HG02840 (cell line): ENCODE measurements at regions not wholly inside any gene's neighbourhood (a gene's known extent, or its start where the extent isn't known, plus 50 kb on each side); places are given as distances from the start of the nearest gene placed in this dataset.
"Not testable (repeated sequence)": the region's sequence is repeated elsewhere in the genome, so short reads cannot be mapped to it uniquely, and the experiment has no call there.

Source experiments
- ATAC-seq: cut with Tn5 transposase; IDR thresholded peaks from one replicate; pipeline ENCODE4 v1.9.1; 2021; ENCODE audit warnings: mild to moderate bottlenecking, moderate library complexity, moderate number of reproducible peaks; ENCODE audit not compliant: unreplicated experiment, low FRiP score

DNA sequence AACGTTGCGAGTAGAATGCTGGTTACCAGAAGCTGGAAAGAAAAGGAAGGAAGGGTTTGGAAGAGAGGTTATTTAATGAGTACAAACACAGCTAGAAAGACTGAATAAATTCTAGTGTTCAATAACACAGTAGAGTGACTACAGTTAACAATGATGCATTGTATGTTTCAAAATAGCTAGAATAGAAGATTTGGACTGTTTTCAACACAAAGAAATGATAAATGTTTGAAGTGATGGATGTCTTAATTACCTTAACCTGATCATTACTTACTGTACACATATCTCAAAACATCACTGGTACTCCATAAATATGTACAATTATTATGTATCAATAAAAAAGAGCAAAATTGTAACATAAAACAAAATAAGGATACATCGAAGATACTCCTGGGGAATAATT is 1221.8 kb upstream of the SEL1L start:
- ATAC-seq = no peak

DNA sequence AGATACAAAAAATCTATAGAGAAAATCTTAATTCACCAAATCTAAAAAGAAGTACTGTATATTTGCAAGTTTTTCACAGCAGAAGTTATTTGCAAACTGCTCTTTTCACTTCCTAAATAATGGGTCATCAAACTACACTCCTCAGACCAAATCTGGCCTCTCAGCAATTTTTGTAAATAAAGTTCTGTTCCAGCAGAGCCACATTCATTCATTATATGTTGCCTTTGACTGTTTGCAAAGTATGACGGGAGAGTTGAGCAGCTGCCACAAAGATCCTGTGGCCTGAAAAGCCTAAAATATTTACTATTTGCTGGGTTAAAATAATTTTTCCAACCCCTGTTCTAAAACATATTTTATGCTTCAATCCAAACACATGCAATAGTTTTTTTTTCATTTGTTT is 1222.3 kb upstream of the SEL1L start:
- no peak for ATAC-seq

DNA sequence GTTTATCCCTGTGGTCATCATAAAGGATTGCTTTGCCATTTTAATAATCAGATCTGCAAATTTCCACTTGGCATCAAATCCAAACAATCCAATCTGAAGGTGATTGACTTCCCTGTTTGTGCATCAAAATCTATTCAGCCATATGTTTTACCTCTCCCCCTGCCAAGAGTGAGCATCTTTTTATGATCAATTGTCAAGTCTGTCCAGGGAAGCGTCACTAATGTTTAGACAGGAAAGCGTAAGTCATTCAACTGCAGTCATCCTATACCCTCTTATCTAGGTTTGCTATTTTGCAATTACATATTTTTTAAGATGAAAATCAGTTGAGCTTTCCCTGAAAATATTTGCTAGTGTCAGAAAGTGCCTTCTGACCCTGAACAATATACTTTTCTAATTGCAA is 1224.1 kb upstream of the SEL1L start:
- no peak for ATAC-seq

DNA sequence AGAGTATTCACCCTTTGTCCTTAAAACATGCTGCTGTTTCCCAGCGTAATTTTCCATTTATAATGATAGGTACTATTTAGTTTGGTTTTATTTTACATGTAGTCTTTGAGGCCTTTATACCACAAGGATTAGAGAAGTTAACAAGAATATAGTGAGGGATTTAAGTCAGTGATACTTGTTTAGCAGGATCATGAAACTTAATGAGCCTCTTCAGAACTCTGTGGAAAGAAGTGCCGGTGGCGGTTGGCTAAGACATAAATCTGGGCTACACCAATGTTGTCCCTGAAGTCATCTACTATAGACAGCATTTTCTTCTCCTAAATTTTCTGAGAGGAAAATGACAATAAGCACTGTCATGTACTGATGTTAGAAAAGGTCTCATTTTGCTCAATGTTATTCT is 1226.0 kb upstream of the SEL1L start:
- ATAC-seq = no peak

DNA sequence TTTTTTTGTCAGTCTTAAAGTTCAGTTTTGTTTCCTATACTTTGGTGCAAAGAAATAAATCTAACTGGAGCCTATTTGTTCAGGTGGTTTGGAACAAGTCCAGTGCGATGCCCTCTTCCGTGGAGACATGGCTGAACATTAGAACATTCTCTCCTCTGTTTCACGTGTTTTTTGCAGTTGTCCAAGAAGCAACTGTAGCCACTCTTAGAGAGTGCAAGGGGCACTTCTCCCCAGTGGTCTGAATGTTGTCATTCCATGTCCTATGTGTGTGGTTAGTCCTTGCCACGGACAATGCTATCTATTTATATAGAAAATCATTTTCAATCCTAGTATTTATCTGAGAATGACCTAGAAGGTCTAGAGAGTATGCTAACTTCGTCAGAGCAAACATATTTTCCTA is 1232.5 kb upstream of the SEL1L start:
- ATAC-seq = no peak

DNA sequence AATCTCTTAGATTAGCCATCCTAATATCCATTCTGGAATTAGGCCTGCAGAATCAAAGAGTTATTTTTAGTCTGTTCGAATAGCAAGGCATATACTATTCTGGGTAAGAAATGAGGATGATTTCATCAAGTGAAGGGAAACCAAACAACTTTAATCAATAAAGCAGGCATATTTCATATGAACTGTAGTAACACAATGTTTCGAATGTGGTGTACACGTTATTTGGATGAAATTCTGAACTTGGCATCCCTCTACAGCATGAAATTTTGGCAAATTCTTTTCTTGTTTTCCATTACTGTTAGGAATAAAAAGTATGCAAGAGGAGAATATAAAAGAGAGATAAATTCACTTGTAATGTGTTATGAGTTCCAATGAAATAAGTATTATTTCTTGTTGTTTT is 1233.3 kb upstream of the SEL1L start:
- ATAC-seq = no peak

DNA sequence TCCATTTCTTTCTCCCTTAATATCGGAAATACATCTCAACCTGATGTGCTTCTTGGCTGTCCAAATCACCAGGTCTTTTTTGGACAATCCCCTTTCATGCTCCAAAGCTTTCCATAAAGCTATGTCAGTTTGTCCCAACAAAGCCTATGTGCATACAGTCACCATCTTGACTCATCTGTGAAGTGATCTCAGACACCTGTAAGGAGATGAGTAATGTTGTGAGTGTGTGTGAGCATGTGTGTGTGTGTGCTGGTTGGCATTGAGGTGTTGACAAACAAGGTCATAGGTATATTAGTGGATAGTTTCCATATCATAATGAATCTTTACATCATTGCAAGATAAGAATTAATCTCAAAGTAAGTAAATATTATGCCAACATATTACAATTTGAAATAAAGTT is 1243.3 kb upstream of the SEL1L start:
- no peak for ATAC-seq

DNA sequence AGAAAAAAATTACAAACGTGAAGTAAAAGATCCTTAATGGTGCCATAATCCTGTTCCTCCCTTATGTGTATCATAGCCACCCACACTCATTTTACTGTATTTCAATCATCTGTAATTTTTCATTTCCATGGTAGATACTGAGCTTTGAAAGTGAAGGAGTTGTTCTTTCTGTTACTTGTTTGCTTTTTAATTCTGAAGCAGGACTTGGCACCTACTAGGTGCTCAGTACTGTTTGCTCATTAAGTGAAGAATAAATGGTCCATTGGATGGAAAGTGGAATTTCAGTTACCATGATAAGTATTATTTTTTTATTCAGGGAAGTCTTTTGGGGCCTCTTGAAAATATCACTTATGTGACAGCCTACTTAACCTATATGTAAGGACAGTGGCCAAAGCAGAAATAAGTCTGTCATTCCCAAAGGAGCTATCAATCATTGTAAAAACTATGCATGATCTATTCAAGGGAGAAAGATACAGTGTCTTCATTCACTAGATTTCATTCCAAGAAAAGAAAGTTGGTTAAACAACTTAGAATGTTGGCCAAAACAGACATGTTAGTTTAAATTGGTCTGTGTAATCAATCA is 1244.4 kb upstream of the SEL1L start:
- ATAC-seq = no peak

DNA sequence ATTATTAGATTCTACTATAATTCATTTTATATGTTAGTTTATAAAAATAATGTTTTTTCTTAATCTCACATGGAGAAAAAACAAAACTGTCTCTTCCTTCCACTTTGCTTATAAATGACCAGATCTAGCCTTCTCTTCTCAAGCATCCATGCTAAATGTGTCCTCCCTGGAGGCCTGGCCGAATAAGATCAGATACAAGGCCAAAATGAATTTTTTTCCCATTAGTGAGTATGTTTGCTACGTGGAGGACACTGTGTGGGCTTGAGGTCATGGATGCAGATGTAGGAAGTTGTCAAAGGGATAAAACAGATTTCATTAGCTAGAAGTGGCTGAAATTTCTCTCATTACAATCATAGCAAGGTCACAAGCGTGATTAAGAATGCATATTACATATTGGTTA is 1244.9 kb upstream of the SEL1L start:
- no peak for ATAC-seq

DNA sequence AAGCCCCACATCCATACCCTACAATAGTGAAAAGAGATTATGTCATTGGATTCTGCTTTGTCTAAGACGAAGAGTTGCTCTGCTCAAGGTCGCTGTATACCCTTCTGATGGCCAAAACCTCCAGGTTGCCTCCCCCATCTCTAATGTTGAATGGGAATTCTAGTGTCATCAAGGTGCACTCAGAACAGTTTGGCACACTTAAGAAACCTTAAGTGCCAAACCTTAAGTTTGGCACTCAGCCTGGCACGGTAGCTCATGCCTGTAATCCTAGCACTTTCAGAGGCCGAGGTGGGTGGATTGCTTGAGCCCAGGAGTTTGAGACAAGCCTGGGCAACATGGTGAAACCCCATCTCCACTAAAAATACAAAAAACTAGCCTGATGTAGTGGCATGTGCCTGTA is 1245.6 kb upstream of the SEL1L start:
- ATAC-seq = no peak

DNA sequence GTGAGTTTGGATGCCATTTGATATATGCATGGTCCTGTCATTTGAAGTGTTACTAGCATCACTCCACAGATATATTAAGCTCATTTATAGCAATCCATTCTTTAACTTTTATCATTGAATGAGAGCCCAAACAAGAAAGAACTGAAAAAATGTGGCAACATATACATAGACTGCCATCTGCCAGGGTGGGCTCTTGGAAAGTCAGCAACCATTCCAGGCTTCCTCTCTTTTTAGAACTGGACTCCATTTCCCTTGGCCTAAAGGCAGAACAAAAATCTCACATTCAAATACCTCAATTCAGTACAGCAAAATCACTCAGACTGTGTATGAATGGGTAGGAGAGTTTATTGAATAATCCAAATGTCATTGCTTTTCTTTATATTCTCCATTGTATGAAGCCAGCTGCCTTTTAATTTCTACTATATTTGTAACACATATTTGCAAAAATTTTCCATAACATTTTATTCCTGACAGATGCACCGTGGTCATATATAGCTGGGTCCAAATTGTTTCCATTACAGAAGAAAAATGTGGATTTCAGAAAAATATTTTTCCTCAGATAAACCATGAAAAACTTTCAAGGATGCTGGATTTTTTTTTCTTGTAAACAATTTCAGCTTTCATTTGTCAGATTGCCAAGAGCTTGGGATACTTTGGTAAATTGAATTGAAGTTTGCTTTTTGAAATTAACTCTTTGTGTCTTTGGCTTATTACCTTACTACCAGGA is 1252.3 kb upstream of the SEL1L start:
- no peak for ATAC-seq

DNA sequence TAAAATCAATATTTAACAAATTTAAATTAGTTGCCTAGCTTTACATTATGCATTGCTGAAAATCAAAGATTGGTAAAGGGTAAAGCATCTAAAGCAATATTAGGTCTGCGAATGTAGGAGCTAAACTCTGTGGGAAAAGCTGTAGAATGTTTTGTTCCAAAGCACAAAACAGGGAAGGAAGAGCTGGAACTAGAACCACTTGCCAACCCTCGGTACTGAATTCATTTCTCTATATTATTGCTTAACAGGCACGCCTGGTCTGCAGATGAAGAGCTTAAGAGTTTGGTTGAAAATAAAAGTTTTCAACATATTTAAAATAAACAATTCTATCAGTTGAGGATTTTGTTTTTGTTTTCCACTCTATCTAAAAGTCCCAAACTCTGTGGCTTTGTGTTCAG is 1252.8 kb upstream of the SEL1L start:
- ATAC-seq = no peak

DNA sequence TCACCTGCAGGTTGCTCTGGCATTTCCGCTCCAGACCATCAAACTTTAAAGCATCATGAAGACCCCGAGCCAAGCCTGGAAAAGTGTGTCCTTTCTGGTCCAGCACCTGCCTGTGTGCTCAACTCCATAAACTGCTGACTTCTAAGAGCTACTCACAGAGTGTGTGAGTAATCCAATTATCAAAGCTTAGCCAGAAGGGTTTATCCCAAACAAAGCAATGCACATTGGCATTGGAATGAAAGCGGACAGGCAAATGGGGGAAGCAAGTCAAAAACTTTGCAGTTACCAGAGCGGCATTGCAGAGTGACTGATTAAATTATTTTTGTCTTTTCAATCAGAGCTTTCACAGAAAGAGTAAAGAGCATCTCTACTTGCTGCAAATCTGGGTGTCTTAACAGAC is 1262.4 kb upstream of the SEL1L start:
- ATAC-seq = no peak

DNA sequence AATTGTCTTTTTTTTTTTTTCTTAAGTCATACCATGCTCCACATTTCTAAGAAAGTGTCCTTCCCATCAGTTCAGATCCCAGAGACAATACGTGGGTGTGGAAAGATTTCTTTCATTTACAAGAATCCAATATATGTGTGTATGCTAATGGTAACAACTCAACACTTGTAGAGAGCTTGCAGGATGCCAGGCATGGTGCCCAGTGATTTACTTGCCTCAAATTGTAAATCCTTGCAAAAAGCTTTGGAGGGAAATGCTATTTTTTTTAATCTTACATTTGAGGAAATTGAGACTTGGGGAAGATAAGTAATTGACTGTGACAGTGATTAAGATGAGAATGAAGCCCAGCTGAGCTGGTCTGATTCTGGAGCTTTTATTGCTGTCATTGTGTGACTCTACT is 1264.6 kb upstream of the SEL1L start:
- no peak for ATAC-seq

DNA sequence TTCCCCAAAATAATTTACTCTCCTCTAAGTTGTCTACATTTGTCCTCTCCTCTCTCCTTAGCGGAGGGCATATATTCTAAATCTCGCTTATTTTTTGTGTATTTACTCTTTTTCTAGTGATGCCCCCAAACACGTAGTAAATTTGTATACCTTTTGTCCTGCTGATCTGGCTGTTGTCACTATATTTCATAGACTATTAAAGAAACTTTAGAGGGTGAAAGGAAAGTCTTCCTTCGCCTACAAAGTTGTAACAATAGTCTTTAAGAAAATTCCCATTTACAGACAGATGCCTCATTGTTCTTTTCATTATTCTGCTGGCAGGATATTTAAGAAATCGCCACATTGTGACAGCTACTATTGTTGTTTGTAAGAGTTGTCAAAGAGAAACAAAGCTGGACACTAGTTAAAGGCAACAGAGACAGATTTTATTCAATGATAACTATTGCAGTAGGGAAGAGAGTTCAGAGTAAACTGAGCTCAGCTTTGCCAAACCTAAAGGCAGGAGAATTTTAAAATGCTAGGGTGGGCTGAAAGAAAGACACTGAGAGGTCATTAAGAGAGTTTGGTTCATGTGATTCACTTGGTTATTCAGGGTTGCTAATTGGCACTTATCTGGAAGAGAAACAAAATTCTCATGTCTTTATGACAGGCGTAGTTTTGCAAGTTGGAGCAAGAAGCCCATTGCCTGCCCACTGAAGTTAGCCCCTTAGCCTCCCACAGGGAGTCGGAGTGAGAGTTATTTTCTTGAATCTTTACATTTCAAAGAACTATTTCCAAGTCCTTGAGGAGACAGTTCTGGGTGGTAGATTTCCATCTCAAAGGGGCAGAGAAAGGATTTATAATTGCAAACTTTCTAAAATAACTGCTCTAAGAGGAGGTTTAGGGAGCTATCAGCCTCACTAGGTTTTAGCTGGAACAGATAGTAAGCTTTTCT is 1272.5 kb upstream of the SEL1L start:
- no peak for ATAC-seq

DNA sequence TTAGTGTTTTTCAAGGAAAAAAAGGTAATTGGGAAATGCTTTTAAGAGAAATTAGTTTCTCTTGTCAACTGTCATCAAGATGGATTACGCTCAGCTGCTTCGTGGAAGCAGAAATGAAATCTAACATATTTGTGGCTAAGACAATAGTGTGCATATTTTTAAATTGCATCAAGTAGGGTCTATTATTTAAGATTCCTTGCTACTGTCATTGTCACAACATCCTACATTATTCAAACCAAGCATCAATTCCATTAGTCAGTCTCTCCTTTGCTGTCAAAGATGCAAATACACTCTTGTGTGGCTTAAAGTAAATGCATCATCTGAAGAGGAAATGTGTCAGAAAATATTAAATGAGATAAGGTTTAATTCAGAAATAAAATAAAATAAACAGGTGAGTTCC is 1277.6 kb upstream of the SEL1L start:
- no peak for ATAC-seq

DNA sequence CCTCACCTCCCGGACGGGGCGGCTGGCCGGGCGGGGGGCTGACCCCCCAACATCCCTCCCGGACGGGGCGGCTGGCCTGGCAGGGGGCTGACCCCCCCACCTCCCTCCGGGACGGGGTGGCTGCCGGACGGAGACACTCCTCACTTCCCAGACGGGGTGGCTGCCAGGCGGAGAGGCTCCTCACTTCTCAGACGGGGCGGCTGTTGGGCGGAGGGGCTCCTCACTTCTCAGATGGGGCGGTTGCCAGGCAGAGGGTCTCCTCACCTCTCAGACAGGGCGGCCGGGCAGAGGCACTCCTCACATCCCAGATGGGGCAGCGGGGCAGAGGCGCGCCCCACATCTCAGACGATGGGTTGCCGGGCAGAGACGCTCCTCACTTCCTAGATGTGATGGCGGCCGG is 1280.7 kb upstream of the SEL1L start:
- not testable (repeated sequence) for ATAC-seq

DNA sequence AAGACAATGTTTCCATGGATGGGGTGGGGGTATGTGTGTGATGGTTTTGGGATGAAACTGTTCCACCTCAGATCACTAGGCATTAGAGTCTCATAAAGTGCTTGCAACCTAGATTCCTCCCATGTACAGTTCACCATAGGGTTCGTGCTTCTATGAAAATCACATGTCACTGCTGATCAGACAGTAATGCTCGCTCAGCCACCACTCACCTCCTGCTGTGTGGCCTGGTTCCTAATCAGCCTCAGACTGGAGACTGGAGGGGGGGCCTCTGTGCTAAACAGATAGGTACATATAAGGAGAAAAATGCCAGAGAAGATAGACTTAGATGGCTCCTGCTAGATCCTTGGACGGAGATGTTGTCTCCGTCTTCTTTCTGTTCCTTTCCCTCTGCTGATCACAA is 1296.9 kb upstream of the SEL1L start:
- no peak for ATAC-seq

DNA sequence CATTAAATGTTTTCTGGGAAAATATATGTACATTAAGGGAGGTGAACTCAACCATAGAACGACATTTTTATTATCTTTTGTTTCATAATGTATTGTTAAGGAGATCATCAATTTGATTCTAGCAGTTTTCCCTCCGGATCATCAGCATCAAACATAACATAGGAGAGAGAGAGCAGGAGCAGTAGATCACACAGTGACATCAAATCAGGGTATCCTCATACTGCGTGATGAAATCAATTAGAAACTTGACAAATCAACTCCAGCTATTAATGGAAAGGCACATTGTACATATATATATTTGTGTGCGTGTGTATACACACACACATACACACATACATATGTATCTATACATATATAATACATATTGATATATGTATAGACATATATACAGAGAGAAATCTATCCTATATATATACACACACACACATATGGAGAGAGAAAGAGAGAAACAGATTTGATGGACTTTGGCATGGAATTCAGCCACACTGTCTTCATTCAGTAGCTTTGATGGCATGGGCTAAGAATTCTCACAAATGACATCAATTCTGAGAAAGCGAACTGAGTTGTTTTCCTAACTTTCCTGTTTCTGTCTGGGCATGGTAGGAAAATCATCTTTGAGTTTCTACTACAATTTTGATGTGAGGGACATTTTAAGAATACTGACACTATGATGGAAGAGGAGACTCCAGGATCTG is 1302.8 kb upstream of the SEL1L start:
- ATAC-seq = no peak

DNA sequence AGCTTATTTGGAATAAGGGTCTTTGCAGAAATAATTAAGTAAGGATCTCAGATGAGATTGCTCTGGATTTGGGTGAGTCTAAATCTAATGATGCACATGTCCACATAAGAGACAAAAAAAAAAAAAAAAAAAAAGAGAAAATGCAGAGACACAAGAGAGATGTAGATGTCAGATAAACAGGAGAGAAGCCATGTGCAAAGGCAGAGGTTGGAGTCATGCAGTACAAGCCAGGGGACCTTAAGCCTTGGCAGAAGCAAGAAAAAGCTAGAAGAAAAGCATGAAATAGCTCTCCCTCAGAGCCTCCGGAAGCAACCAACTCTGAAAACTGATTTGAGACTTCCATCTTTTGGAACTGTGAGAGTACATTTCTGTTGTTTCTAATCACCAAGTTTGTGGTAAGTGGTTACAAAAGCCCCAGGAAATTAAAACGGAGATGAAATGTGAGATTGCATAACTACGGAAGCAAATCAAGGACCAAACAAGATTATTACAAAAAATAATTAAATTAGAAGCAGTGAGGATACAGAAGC is 1304.0 kb upstream of the SEL1L start:
- ATAC-seq = no peak

DNA sequence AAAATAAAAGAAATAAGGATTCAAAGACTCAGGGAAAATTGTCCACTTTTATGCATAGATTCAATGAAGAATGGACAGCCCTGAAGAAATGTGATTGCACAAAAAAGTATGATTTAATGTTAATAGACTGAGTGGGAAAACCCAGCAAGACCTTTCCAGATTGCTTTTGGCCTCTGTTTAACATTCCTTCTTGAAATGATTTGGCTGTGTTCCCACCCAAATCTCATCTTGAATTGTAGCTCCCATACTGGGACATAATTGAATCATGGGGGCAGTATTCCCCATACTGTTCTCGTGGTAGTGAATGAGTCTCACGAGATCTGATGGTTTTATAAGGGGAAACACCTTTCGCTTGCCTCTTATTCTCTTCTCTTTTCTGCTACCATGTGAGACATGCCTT is 1316.9 kb upstream of the SEL1L start:
- ATAC-seq = no peak
